ENCODE measurements at regions not wholly inside any gene's neighbourhood (a gene's known extent, or its start where the extent isn't known, plus 50 kb on each side); places are given as distances from the start of the nearest gene placed in this dataset.

DNA sequence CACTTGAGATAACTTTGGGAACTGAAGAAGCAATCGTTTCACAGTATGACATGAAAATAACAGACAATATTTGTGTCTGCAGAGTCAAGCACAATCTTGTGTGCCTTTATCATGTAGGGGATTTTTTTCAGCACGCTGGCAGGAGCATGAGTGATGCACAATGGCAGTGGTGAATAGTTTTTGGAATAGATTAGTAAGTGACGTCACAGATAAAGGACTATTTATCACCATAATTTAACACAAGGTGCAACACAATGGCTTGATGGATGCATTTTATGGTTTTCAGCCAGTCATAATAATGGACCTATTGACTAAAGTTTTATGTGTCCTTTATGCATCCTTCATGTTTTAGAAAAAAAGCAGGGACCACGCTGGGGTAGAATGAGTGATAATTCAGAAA is 559.8 kb upstream of the FANCL start:
- TF ChIP-seq GATA2 (IDR thresholded peaks at IDR 0.05; ENCODE audit: low read depth, low read length), result no peak
- no peak for TF ChIP-seq GATA3 (IDR thresholded peaks at IDR 0.05; ENCODE audit: low read depth, low read length)
